HG03064 (cell line): ENCODE measurements at regions not wholly inside any gene's neighbourhood (a gene's known extent, or its start where the extent isn't known, plus 50 kb on each side); places are given as distances from the start of the nearest gene placed in this dataset.

Experiments
- ATAC-seq: cut with Tn5 transposase; IDR thresholded peaks from one replicate; pipeline ENCODE4 v1.9.1; 2021; ENCODE audit warnings: low read depth; ENCODE audit not compliant: unreplicated experiment

GRCh38 chr7:116340943-116341907 lies 130.9 kb downstream of the TES start:
- ATAC-seq, result no peak

DNA sequence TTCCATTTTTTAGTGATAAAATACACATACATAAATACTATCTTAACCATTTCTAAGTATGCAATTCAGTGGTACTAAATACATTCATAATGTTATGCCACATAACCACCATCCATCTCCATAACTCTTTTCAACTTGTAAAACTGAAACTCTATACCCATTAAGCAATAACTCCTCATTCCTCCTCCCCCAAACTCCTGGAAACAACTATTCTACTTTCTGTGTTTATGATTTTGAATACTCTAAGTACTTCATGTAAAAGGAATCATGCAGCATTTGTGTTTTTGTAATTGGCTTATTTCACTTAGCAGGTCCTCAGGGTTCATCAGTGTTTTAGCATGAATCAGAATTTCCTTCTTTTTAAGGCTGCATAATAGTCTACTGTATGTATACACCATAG lies 131.8 kb downstream of the TES start:
- no peak for ATAC-seq

DNA sequence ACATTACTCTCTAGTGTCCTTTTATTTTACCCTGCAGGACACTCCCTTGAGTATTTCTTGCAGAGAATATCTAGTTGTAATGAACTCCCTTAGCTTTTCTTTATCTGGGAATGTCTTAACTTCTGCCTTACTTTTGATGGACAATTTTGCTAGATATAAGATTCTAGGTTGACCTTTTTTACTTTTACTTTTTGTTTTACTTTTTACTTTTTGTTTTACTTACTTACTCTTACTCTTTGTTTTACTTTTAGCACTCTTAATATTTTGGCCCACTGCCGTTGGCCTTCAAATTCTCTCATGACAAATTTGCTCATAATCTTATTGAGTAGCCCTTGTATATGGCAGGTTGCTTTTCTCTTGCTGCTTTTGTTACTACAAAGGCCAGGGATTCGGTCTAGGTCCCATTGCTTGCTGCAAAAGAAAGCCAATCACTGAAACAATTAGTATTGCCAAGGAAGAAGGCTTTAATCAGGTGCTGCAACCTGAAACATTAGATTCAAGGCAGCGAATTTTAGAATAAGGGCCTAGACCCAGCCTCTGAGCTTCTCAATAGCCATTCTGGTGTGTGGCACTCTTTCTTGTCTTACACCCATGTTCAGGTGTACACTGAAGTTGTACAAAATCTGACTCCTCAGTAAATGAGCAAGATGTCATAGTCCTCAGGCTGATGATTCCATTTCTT lies 137.0 kb downstream of the TES start:
- ATAC-seq, result no peak

GRCh38 chr7:116348346-116348745 lies 138.0 kb downstream of the TES start:
- no peak for ATAC-seq

DNA sequence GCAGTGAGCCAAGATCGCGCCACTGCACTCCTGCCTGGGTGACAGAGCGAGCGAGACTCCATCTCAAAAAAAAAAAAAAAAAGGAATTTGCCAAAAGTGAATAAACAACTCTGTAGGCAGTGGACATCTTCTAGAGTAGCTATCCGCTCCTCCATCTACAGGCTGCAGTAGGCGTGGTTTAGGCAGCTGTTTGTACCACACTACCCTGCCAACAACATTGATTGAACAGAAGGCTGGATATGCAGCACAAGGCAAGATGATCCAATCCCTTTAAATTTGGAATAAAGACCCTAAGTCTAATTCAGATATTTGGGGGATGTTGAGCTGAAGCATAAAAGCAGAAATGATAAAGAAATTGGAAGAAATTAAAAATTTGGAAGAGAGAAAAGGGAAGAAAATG lies 141.6 kb downstream of the TES start:
- ATAC-seq, result no peak

DNA sequence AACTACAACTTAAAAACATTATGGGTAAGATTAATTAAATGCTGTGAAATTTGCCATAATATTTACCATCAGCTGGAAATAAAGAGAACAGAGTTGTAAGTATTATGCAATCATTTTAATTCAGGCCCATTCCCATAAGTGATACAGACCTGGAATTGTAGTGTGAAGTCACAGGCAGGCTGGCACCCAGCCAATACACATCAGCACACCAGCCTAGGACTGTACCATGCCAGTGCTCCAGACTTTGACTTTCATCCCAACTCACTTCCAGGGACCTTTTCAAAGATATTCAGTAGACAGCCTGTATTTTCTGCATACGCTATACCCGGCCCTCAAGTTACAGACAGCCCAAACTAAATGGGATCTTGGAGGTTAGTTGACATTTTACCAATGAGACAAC lies 143.3 kb downstream of the TES start:
- no peak for ATAC-seq

GRCh38 chr7:116354171-116354545 lies 143.8 kb downstream of the TES start:
- no peak for ATAC-seq

GRCh38 chr7:116354546-116355423 lies 144.4 kb downstream of the TES start:
- ATAC-seq, result no peak

- ATAC-seq, result no peak
Observed at GRCh38 chr7:116355424-116355765, 144.1 kb upstream of the CAV2 start.

- no peak for ATAC-seq
Observed at GRCh38 chr7:116356333-116356965, 143.1 kb upstream of the CAV2 start.

DNA sequence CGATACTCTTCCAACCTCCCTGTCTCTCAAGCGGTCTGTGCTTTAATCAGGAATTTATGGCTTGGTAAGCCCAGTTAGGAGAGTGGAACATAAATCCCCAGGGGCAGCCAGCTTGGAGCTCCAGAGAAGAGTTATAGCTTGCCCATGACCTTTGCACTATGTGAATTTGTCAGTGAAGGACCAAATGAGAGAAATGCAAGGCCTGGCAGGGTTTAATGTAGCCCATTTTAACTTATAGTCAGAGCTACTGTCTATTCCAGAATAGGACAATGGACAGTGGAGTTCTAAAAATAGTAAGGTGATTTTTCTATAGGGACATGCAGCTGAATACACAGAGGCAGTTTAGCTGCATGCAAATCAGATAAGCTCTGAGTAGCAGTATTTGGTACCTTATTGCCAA lies 142.6 kb upstream of the CAV2 start:
- no peak for ATAC-seq

- no peak for ATAC-seq
Observed at GRCh38 chr7:116357781-116358670, 141.5 kb upstream of the CAV2 start.

DNA sequence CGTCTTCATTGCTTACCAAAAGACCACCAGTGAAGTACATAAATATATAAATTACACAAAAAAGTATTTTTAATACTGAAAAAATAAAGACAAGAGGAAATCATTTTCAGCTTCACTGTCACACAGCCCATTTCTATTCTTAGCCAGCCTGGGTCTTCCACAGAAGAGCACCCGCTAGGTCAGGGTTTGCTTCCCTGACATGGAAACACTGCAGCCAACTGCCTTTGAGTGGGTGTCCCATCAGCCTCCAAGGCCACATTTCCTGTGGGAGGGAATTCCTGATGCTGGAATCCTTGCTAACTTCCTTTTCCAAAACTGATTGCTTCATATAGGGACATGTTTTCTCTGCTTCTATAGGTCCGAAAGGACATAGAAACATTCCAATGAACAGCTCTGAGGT lies 137.8 kb upstream of the CAV2 start:
- ATAC-seq, result no peak

DNA sequence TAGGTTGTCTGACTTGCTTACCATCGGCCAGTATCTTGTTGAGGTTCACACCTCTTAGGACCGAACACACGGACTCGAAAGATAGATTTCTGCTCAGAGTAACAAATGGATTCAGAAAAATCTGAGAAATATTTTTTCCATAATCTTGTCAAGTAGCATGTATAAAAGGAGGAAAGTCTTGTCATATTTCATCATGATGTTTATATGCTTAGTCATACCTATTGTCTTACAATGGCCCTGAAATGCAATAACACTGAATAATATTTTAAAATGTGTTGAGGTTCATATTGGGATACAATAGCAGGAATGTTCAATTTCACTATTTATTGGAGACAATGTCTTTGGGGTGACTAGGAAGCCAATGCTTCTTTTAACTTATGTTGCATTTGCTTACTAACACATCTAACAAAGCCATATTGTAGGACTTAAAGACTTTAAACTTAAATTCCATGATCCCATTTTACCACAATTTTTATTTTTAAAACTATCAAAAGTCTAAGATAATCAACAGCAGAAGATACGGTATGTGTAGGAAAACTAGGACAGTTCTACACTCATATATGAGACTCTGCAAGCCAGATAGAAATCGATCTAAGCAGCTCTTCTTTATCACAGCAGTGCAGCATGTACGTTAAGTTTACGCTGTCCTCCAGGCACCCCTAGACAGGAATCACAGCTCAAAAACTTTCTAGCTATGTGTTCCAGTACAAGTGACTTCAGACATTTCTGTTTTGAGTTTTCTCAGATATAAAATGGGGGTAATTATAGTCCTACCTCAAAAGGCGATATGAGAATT lies 135.7 kb upstream of the CAV2 start:
- ATAC-seq, result no peak

GRCh38 chr7:116364469-116364868 lies 135.1 kb upstream of the CAV2 start:
- no peak for ATAC-seq

DNA sequence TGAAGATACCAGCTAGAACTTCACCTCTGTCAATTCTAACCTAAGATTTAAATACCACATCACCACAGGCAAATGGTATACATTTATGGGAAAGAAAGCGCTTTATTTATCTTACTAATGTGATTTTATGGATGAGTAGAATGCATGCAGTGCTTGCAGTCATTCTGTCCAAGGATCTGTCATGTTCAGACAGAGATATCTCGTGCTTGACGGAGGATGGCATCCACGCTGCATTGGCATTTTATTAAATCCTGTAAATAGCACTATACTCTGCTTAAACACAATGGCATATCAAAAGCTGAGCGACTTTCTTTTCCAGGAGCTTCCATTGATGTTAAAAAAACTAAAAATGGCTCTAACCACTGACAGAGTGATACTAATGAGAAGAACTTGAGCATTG lies 133.7 kb upstream of the CAV2 start:
- ATAC-seq, result no peak

DNA sequence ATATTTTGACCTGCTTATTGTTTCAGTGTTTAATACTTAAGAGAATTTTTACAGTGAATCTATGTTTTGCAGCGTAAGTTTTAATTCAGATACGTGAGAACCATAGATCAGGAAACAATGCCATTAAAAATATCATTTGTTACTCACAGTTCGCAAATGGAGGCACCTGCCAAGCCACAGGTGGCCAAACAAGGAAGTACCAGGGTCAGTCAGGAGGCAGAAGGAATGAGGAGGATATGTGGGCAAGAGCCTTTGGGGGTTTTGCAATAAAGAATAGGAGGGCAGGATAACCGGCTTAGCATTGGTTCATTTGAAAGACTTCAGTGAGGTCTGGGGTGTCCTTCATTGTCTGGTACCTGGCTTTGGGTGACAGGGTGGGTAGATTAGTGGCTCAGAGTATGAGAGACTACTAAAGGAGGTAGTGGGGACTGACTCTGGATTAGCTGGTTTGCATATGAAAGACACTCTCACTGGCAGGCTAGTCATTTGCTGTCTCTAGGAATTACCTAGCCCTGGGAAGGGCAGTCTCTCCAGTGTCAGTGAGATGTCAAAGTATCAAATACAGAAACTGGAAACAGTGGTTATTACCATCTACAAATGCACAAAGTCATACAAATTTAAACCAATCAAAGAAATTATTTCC lies 132.2 kb upstream of the CAV2 start:
- ATAC-seq, result no peak

GRCh38 chr7:116368965-116369364 lies 130.6 kb upstream of the CAV2 start:
- ATAC-seq, result no peak
